ENCODE measurements at regions not wholly inside any gene's neighbourhood (a gene's known extent, or its start where the extent isn't known, plus 50 kb on each side); places are given as distances from the start of the nearest gene placed in this dataset.
"Not testable (repeated sequence)": the region's sequence is repeated elsewhere in the genome, so short reads cannot be mapped to it uniquely, and the experiment has no call there.

DNA sequence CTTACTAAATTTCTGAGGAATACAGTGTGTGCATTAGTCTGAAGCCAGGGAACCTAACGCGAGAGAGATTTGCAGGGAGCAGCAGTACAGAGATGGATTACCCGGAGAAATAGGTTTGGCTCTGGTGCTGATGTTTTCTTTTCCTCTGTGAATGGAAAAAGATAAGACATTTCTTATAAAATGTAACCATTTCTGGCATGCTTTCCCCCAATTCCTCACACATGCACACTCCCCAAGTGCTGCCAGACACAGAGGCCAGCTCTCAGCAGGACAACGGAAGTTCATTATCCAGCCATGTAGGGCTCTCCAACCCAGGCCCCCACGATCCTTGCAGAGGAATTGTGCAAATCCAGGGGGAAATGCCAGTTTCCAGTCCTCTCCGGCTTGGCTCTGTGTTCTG is 224.5 kb upstream of the MGAT5 start:
- Histone ChIP-seq H3K9me3 (no peaks in the 10 kb centered on the region), H3K4me3 (no peak overlapping the region), H3K4me1 (peaks cover 27% of the 10 kb centered on the region), H3K36me3 (ENCODE audit: low read depth, missing control alignments) (no peaks in the 10 kb centered on the region), H3K27me3 (no peaks in the 10 kb centered on the region), H3K27ac (no peak overlapping the region)
- 44 to 52% methylated on average over 6 of the region's 6 CpGs for WGBS, 2 donors
- no peak for TF ChIP-seq POLR2A (IDR thresholded peaks at IDR 0.05)
- no peak for TF ChIP-seq CTCF (IDR thresholded peaks at IDR 0.05)
- DNase-seq = peak; percentile 61
- intact Hi-C loops (cut with DNase I; ENCODE audit: low total_unique reads) = no loop called here

DNA sequence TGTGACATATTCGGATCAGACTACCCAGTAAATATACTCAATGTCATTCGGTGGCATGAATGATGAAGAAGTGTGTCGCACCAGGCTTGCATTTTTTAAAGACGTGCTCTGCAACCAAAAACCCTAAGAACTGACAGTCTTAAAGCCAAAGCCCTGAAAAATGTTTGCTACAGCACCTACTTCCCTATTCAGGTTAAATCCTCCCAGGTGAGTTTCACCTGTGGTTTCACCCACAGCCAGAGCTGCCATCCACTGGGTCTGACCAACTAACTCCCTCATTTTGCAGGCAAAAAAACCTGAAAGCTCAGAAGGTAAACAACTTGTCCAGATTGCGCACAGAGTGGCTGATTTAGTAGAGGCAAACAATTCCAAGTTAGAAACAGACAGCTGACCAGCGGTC is 222.3 kb upstream of the MGAT5 start:
- intact Hi-C loops (cut with DNase I; ENCODE audit: low total_unique reads) = no loop called here
- DNase-seq = no peak
- Histone ChIP-seq H3K9me3 (no peaks in the 10 kb centered on the region), H3K36me3 (ENCODE audit: low read depth, missing control alignments) (no peaks in the 10 kb centered on the region), H3K27ac (no peak overlapping the region), H3K27me3 (no peaks in the 10 kb centered on the region), H3K4me1 (peaks cover 27% of the 10 kb centered on the region), H3K4me3 (no peak overlapping the region)
- WGBS, 2 donors = 78 to 84% methylated on average over 6 of the region's 6 CpGs
- TF ChIP-seq CTCF (IDR thresholded peaks at IDR 0.05) (no peak), POLR2A (IDR thresholded peaks at IDR 0.05) (no peak)

GRCh38 chr2:134035605-134036370 is 218.1 kb upstream of the MGAT5 start:
- H3K36me3 ChIP-seq (ENCODE audit: low read depth, missing control alignments) = no peaks in the 10 kb centered on the region
- DNase-seq = no peak
- H3K4me3 ChIP-seq = no peak overlapping the region
- no peak overlapping the region for H3K27ac ChIP-seq
- TF ChIP-seq POLR2A (IDR thresholded peaks at IDR 0.05) (no peak), CTCF (IDR thresholded peaks at IDR 0.05) (no peak)
- no peaks in the 10 kb centered on the region for H3K9me3 ChIP-seq
- intact Hi-C loops (cut with DNase I; ENCODE audit: low total_unique reads) = no loop called here
- H3K4me1 ChIP-seq = peaks cover 10% of the 10 kb centered on the region
- no peaks in the 10 kb centered on the region for H3K27me3 ChIP-seq
- WGBS, 2 donors = 94 to 97% methylated on average over 5 of the region's 5 CpGs

GRCh38 chr2:134039912-134040581 is 213.8 kb upstream of the MGAT5 start:
- no peak for TF ChIP-seq CTCF (IDR thresholded peaks at IDR 0.05)
- H3K27me3 ChIP-seq = no peaks in the 10 kb centered on the region
- H3K4me1 ChIP-seq = no peaks in the 10 kb centered on the region
- H3K27ac ChIP-seq = no peak overlapping the region
- no peaks in the 10 kb centered on the region for H3K9me3 ChIP-seq
- intact Hi-C loops (cut with DNase I; ENCODE audit: low total_unique reads) = no loop called here
- no peaks in the 10 kb centered on the region for H3K36me3 ChIP-seq (ENCODE audit: low read depth, missing control alignments)
- no peak for DNase-seq
- no peak overlapping the region for H3K4me3 ChIP-seq
- 83 to 95% methylated on average over 1 of the region's 1 CpG for WGBS, 2 donors

DNA sequence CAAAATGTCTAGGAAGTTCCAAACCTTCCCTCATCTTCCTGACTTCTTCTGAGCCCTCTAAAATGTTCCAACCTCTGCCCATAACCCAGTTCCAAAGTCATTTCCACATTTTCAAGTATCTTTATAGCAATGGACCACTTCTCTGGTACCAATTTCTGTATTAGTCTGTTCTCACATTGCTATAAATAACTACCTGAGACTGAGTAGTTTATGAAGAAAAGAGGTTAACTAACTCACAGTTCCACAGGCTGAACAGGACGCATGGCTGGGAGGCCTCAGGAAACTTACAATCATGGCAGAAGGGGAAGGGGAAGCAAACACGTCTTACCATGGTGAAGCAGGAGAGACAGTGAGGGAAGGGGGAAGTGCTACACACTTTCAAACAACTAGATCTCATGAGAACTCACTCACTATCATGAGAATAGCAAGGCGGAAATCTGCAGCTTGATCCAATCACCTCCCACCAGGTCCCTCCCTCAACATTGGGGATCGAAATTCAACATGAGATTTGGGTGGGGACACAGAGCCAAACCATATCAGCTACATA is 213.2 kb upstream of the MGAT5 start:
- H3K4me1 ChIP-seq; H3K27ac ChIP-seq; DNase-seq; H3K9me3 ChIP-seq; H3K4me3 ChIP-seq; intact Hi-C loops (cut with DNase I; ENCODE audit: low total_unique reads); H3K27me3 ChIP-seq; H3K36me3 ChIP-seq (ENCODE audit: low read depth, missing control alignments): not testable (repeated sequence)
- 81 to 86% methylated on average over 4 of the region's 4 CpGs for WGBS, 2 donors
